IPS-18a (cell line): ENCODE measurements at regions not wholly inside any gene's neighbourhood (a gene's known extent, or its start where the extent isn't known, plus 50 kb on each side); places are given as distances from the start of the nearest gene placed in this dataset.
"Not testable (repeated sequence)": the region's sequence is repeated elsewhere in the genome, so short reads cannot be mapped to it uniquely, and the experiment has no call there.

Experiments used
- H3K27ac ChIP-seq: one replicate; pipeline ENCODE4 v1.5.1; 2013; ENCODE audit warnings: low read length
- H3K27me3 ChIP-seq: one replicate; pipeline ENCODE4 v1.6.1; 2013; ENCODE audit warnings: mild to moderate bottlenecking, low read length; ENCODE audit not compliant: control insufficient read depth, insufficient read depth
- H3K36me3 ChIP-seq: one replicate; pipeline ENCODE4 v1.6.1; 2013; ENCODE audit warnings: low read depth, low read length; ENCODE audit not compliant: control insufficient read depth
- H3K4me1 ChIP-seq: one replicate; pipeline ENCODE4 v1.6.1; 2013; ENCODE audit warnings: low read depth, low read length; ENCODE audit not compliant: control insufficient read depth
- H3K4me3 ChIP-seq: one replicate; pipeline ENCODE4 v1.5.1; 2013; ENCODE audit warnings: low read length
- H3K9ac ChIP-seq: one replicate; pipeline ENCODE4 v1.6.1; 2013; ENCODE audit warnings: mild to moderate bottlenecking, low read length, moderate library complexity
- H3K9me3 ChIP-seq: one replicate; pipeline ENCODE4 v1.6.1; 2013; ENCODE audit warnings: low read depth, low read length; ENCODE audit not compliant: control insufficient read depth

- Histone ChIP-seq H3K4me3 (no peak overlapping the region), H3K27me3 (no peaks in the 10 kb centered on the region), H3K9me3 (no peaks in the 10 kb centered on the region), H3K9ac (no peak overlapping the region), H3K27ac (no peak overlapping the region), H3K36me3 (no peaks in the 10 kb centered on the region), H3K4me1 (no peaks in the 10 kb centered on the region)
Observed at GRCh38 chr2:138364554-138365162, 136.9 kb upstream of the SPOPL start.

- no peaks in the 10 kb centered on the region for H3K36me3 ChIP-seq
- H3K27me3 ChIP-seq = no peaks in the 10 kb centered on the region
- no peak overlapping the region for H3K9ac ChIP-seq
- no peak overlapping the region for H3K4me3 ChIP-seq
- no peak overlapping the region for H3K27ac ChIP-seq
- no peaks in the 10 kb centered on the region for H3K9me3 ChIP-seq
- no peaks in the 10 kb centered on the region for H3K4me1 ChIP-seq
Observed at GRCh38 chr2:138365581-138365980, 136.0 kb upstream of the SPOPL start.

- Histone ChIP-seq H3K27me3 (no peaks in the 10 kb centered on the region), H3K4me1 (no peaks in the 10 kb centered on the region), H3K4me3 (no peak overlapping the region), H3K36me3 (no peaks in the 10 kb centered on the region), H3K9ac (no peak overlapping the region), H3K27ac (no peak overlapping the region), H3K9me3 (no peaks in the 10 kb centered on the region)
Observed at GRCh38 chr2:138369856-138370255, 131.7 kb upstream of the SPOPL start.

- no peaks in the 10 kb centered on the region for H3K4me1 ChIP-seq
- no peaks in the 10 kb centered on the region for H3K27me3 ChIP-seq
- H3K36me3 ChIP-seq = no peaks in the 10 kb centered on the region
- H3K4me3 ChIP-seq = no peak overlapping the region
- no peaks in the 10 kb centered on the region for H3K9me3 ChIP-seq
- H3K9ac ChIP-seq = no peak overlapping the region
- no peak overlapping the region for H3K27ac ChIP-seq
Observed at GRCh38 chr2:138373993-138374408, 127.6 kb upstream of the SPOPL start.

GRCh38 chr2:138381373-138381772 lies 120.2 kb upstream of the SPOPL start:
- no peaks in the 10 kb centered on the region for H3K9me3 ChIP-seq
- H3K9ac ChIP-seq = no peak overlapping the region
- H3K4me3 ChIP-seq = no peak overlapping the region
- H3K27me3 ChIP-seq = no peaks in the 10 kb centered on the region
- no peaks in the 10 kb centered on the region for H3K4me1 ChIP-seq
- H3K36me3 ChIP-seq = no peaks in the 10 kb centered on the region
- H3K27ac ChIP-seq = no peak overlapping the region

GRCh38 chr2:138382672-138383071 lies 118.9 kb upstream of the SPOPL start:
- no peaks in the 10 kb centered on the region for H3K9me3 ChIP-seq
- H3K4me3 ChIP-seq = no peak overlapping the region
- H3K27ac ChIP-seq = no peak overlapping the region
- H3K36me3 ChIP-seq = no peaks in the 10 kb centered on the region
- no peaks in the 10 kb centered on the region for H3K27me3 ChIP-seq
- H3K9ac ChIP-seq = no peak overlapping the region
- H3K4me1 ChIP-seq = no peaks in the 10 kb centered on the region

- H3K27ac ChIP-seq, H3K4me3 ChIP-seq, H3K36me3 ChIP-seq, H3K9ac ChIP-seq, H3K9me3 ChIP-seq, H3K4me1 ChIP-seq, H3K27me3 ChIP-seq: not testable (repeated sequence)
Observed at GRCh38 chr2:138386191-138386590, 115.4 kb upstream of the SPOPL start.

- no peak overlapping the region for H3K4me3 ChIP-seq
- no peaks in the 10 kb centered on the region for H3K9me3 ChIP-seq
- H3K27me3 ChIP-seq = no peaks in the 10 kb centered on the region
- no peaks in the 10 kb centered on the region for H3K4me1 ChIP-seq
- no peak overlapping the region for H3K27ac ChIP-seq
- no peaks in the 10 kb centered on the region for H3K36me3 ChIP-seq
- no peak overlapping the region for H3K9ac ChIP-seq
Observed at GRCh38 chr2:138389063-138389462, 112.5 kb upstream of the SPOPL start.

GRCh38 chr2:138390316-138390945 lies 111.1 kb upstream of the SPOPL start:
- Histone ChIP-seq H3K4me3 (no peak overlapping the region), H3K36me3 (no peaks in the 10 kb centered on the region), H3K27ac (no peak overlapping the region), H3K4me1 (no peaks in the 10 kb centered on the region), H3K9me3 (no peaks in the 10 kb centered on the region), H3K27me3 (no peaks in the 10 kb centered on the region), H3K9ac (no peak overlapping the region)

GRCh38 chr2:138391946-138392345 lies 109.6 kb upstream of the SPOPL start:
- no peaks in the 10 kb centered on the region for H3K9me3 ChIP-seq
- no peak overlapping the region for H3K4me3 ChIP-seq
- H3K36me3 ChIP-seq = no peaks in the 10 kb centered on the region
- H3K27ac ChIP-seq = no peak overlapping the region
- no peaks in the 10 kb centered on the region for H3K4me1 ChIP-seq
- H3K27me3 ChIP-seq = no peaks in the 10 kb centered on the region
- no peak overlapping the region for H3K9ac ChIP-seq

GRCh38 chr2:138395565-138396306 lies 105.8 kb upstream of the SPOPL start:
- Histone ChIP-seq H3K4me1 (no peaks in the 10 kb centered on the region), H3K36me3 (no peaks in the 10 kb centered on the region), H3K27ac (no peak overlapping the region), H3K27me3 (no peaks in the 10 kb centered on the region), H3K4me3 (no peak overlapping the region), H3K9ac (no peak overlapping the region), H3K9me3 (no peaks in the 10 kb centered on the region)

GRCh38 chr2:138396843-138397242 lies 104.7 kb upstream of the SPOPL start:
- H3K9me3 ChIP-seq = no peaks in the 10 kb centered on the region
- H3K36me3 ChIP-seq = no peaks in the 10 kb centered on the region
- no peaks in the 10 kb centered on the region for H3K4me1 ChIP-seq
- H3K27me3 ChIP-seq = no peaks in the 10 kb centered on the region
- no peak overlapping the region for H3K9ac ChIP-seq
- no peak overlapping the region for H3K4me3 ChIP-seq
- no peak overlapping the region for H3K27ac ChIP-seq
